Panc1 (cell line): ENCODE measurements at regions not wholly inside any gene's neighbourhood (a gene's known extent, or its start where the extent isn't known, plus 50 kb on each side); places are given as distances from the start of the nearest gene placed in this dataset.

Source experiments
- ATAC-seq: fragments of 200-7000 bp; cut with Tn5 transposase; 2 replicates; pipeline ENCODE4 v1.9.1; 2020; ENCODE audit warnings: mild to moderate bottlenecking, moderate library complexity
- BruUV-seq: library from RNA; stranded (reverse); fragments of 400-500 nt; replicated peaks from 2 replicates; lab custom pipeline; 2021; lab: Mats Ljungman, UMichigan
- CTCF ChIA-PET: fragments of 300-600 bp; sonication (Branson Sonifier 250); formaldehyde crosslinking; loops from one replicate; lab custom pipeline; 2022; ENCODE audit warnings: antibody characterized with exemption; lab: Charles Lee
- POLR2A ChIA-PET: fragments of 300-600 bp; sonication (Branson Sonifier 250); formaldehyde crosslinking; loops from one replicate; lab custom pipeline; 2022; ENCODE audit warnings: antibody characterized with exemption; lab: Charles Lee
- DNase-seq: peaks from one replicate; pipeline ENCODE4 v3.0.0-alpha.2; 2010; ENCODE audit warnings: low read depth, low spot score
- H3K27ac ChIP-seq: 2 replicates; pipeline ENCODE4 v1.5.1; 2011; ENCODE audit warnings: mild to moderate bottlenecking, low read length, inconsistent platforms
- H3K27me3 ChIP-seq: fragments of 200-500 bp; sonication (Bioruptor generic); 2 replicates; pipeline ENCODE4 v1.6.0; 2014; ENCODE audit warnings: low read length, inconsistent platforms; ENCODE audit not compliant: control insufficient read depth, insufficient read depth
- H3K36me3 ChIP-seq: fragments of 200-500 bp; sonication (Bioruptor generic); 2 replicates; pipeline ENCODE4 v1.5.1; 2014; ENCODE audit warnings: inconsistent platforms, mild to moderate bottlenecking, low read length, moderate library complexity; ENCODE audit not compliant: control insufficient read depth, insufficient read depth
- H3K4me1 ChIP-seq: 2 replicates; pipeline ENCODE4 v1.5.1; 2011; ENCODE audit warnings: inconsistent platforms, mild to moderate bottlenecking, low read length, moderate library complexity; ENCODE audit not compliant: control insufficient read depth, insufficient read depth
- H3K4me3 ChIP-seq, 2 experiments: 2 replicates each; pipeline ENCODE4 v1.5.1; 2011 to 2012; ENCODE audit warnings: low read depth in 2 of 2, low read length in 2 of 2, mild to moderate bottlenecking in 2 of 2, inconsistent platforms in 1 of 2, moderate library complexity in 1 of 2
- H3K9me3 ChIP-seq: fragments of 200-500 bp; sonication (Bioruptor generic); 2 replicates; pipeline ENCODE4 v1.5.1; 2014; ENCODE audit warnings: low read depth, mild to moderate bottlenecking, inconsistent platforms, low read length, moderate library complexity; ENCODE audit not compliant: control insufficient read depth, insufficient read depth
- CTCF ChIP-seq: fragments of 450-650 bp; IDR thresholded peaks from 2 replicates; pipeline ENCODE4 v1.5.1; 2017; ENCODE audit warnings: mild to moderate bottlenecking
- POLR2AphosphoS5 ChIP-seq: IDR thresholded peaks from 2 replicates; pipeline ENCODE4 v1.6.1; 2012; ENCODE audit warnings: mild to moderate bottlenecking, low read depth, low read length, moderate library complexity
- SIN3A ChIP-seq: IDR thresholded peaks from 2 replicates; pipeline ENCODE4 v1.6.1; 2012; ENCODE audit warnings: low read depth, mild to moderate bottlenecking, low read length, moderate library complexity, borderline replicate concordance; ENCODE audit not compliant: insufficient read depth
- TCF7L2 ChIP-seq: IDR thresholded peaks from 2 replicates; pipeline ENCODE4 v1.6.1; 2011; ENCODE audit warnings: mild to moderate bottlenecking, low read depth, low read length, inconsistent platforms
- in situ Hi-C: cut with HindIII; loops from 2 replicates; pipeline ENCODE4 v1.10.0; 2016; ENCODE audit warnings: low sequenced_read_pairs, low pct_unique_long_range_greater_than_20kb
- intact Hi-C: fragments of 100-400 bp; cut with micrococcal nuclease; formaldehyde crosslinking; loops from one replicate; pipeline ENCODE4 v1.10.0; 2022; ENCODE audit not compliant: unreplicated experiment
- TF ChIP-seq, protein P1 (sequence below), 2 experiments: IDR thresholded peaks; 2 replicates each; pipeline ENCODE4 v1.6.1; 2011 to 2012; ENCODE audit warnings: low read depth in 2 of 2, control low read depth in 1 of 2, low read length in 1 of 2, mild to moderate bottlenecking in 1 of 2, moderate library complexity in 1 of 2; ENCODE audit not compliant: insufficient read depth in 1 of 2

DNA sequence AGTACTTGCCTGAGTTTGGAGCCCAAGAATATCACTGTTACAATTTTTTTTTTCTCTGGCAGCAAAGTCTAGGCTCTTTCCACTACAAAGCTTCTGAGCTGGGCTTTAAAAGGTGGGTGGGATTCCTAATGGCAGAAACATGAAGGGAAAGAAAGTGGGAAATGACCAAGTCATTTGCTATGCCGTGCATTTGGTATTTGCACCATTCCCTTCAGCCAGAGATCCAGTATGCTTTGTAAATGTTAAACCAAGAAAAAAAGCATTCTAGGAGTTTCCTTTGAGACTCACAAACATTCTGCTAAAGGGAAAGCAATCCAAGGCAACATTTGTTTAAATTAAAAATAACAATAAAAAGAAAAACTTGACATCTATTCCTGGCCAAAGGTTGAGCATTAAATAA lies 451.2 kb downstream of the RAB28 start:
- POLR2A ChIA-PET = no interaction called here
- H3K9me3 ChIP-seq = no peaks in the 10 kb centered on the region
- CTCF ChIA-PET = no interaction called here
- intact Hi-C loops = no loop called here
- in situ Hi-C loops = no loop called here
- H3K4me1 ChIP-seq = no peaks in the 10 kb centered on the region
- TF ChIP-seq, protein P1, sequence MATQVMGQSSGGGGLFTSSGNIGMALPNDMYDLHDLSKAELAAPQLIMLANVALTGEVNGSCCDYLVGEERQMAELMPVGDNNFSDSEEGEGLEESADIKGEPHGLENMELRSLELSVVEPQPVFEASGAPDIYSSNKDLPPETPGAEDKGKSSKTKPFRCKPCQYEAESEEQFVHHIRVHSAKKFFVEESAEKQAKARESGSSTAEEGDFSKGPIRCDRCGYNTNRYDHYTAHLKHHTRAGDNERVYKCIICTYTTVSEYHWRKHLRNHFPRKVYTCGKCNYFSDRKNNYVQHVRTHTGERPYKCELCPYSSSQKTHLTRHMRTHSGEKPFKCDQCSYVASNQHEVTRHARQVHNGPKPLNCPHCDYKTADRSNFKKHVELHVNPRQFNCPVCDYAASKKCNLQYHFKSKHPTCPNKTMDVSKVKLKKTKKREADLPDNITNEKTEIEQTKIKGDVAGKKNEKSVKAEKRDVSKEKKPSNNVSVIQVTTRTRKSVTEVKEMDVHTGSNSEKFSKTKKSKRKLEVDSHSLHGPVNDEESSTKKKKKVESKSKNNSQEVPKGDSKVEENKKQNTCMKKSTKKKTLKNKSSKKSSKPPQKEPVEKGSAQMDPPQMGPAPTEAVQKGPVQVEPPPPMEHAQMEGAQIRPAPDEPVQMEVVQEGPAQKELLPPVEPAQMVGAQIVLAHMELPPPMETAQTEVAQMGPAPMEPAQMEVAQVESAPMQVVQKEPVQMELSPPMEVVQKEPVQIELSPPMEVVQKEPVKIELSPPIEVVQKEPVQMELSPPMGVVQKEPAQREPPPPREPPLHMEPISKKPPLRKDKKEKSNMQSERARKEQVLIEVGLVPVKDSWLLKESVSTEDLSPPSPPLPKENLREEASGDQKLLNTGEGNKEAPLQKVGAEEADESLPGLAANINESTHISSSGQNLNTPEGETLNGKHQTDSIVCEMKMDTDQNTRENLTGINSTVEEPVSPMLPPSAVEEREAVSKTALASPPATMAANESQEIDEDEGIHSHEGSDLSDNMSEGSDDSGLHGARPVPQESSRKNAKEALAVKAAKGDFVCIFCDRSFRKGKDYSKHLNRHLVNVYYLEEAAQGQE (IDR thresholded peaks at IDR 0.05; ENCODE audit: insufficient read depth in 1 of 2, low read depth in 2 of 2, low read length in 1 of 2) = no peak
- TF ChIP-seq CTCF (no peak), POLR2AphosphoS5 (no peak), SIN3A (no peak), TCF7L2 (no peak)
- H3K27ac ChIP-seq = no peak overlapping the region
- H3K36me3 ChIP-seq = no peaks in the 10 kb centered on the region
- H3K4me3 ChIP-seq = no peak overlapping the region
- DNase-seq = no peak
- BruUV-seq = no TSS peak
- ATAC-seq = no peak
- H3K27me3 ChIP-seq = no peaks in the 10 kb centered on the region

- BruUV-seq = no TSS peak
- intact Hi-C loops (no loop called here), in situ Hi-C loops (no loop called here)
- CTCF ChIA-PET = no interaction called here
- TF ChIP-seq SIN3A (no peak), TCF7L2 (no peak), POLR2AphosphoS5 (no peak), CTCF (no peak)
- TF ChIP-seq, protein P1 (IDR thresholded peaks at IDR 0.05; ENCODE audit: insufficient read depth in 1 of 2, low read depth in 2 of 2, low read length in 1 of 2) = no peak
- H3K27ac ChIP-seq = no peak overlapping the region
- H3K4me1 ChIP-seq = no peaks in the 10 kb centered on the region
- no peaks in the 10 kb centered on the region for H3K36me3 ChIP-seq
- H3K9me3 ChIP-seq = no peaks in the 10 kb centered on the region
- DNase-seq = no peak
- POLR2A ChIA-PET = no interaction called here
- ATAC-seq = no peak
- no peak overlapping the region for H3K4me3 ChIP-seq
- no peaks in the 10 kb centered on the region for H3K27me3 ChIP-seq
These were observed 459.7 kb downstream of the RAB28 start for GRCh38 chr4:13024147-13025105.
